Stomach (tissue), 8 donors: ENCODE measurements at regions not wholly inside any gene's neighbourhood (a gene's known extent, or its start where the extent isn't known, plus 50 kb on each side); places are given as distances from the start of the nearest gene placed in this dataset.

Experiments used
- DNase-seq, 2 donors: peaks; one replicate each; pipeline versions ENCODE4 v3.0.0 to v3.0.0-alpha.2; 2013 to 2019
- H3K27ac ChIP-seq, 5 donors: fragments of 200-600 bp in 4 of 5; sonication (generic) in 4 of 5; one replicate each; pipeline ENCODE4 v1.5.1; 2013 to 2019; ENCODE audit warnings: mild to moderate bottlenecking in 1 of 5, moderate library complexity in 1 of 5
- H3K27me3 ChIP-seq, 3 donors: fragments of 200-600 bp; sonication (generic); one replicate each; pipeline ENCODE4 v1.5.1; 2017 to 2019; ENCODE audit warnings: mixed run types in 1 of 3
- H3K36me3 ChIP-seq, 4 donors: fragments of 200-600 bp; sonication (generic); 1 replicate in 3 of 4; 2 replicates in 1 of 4; pipeline ENCODE4 v1.5.1; 2016 to 2019
- H3K4me1 ChIP-seq, 4 donors: fragments of 200-600 bp; sonication (generic); one replicate each; pipeline ENCODE4 v1.5.1; 2016 to 2019
- H3K4me3 ChIP-seq, 4 donors: fragments of 200-600 bp; sonication (generic) in 3 of 4; one replicate each; pipeline ENCODE4 v1.5.1; 2016 to 2019; ENCODE audit warnings: mild to moderate bottlenecking in 1 of 4
- H3K9me3 ChIP-seq, 4 donors: fragments of 200-600 bp; sonication (generic); one replicate each; pipeline ENCODE4 v1.5.1; 2016 to 2019
- EP300 ChIP-seq: sonication (generic); formaldehyde crosslinking; IDR thresholded peaks from one replicate; pipeline ENCODE4 v1.6.1; 2017; ENCODE audit warnings: antibody characterized with exemption
- POLR2A ChIP-seq, 4 donors: fragments of 450-650 bp; IDR thresholded peaks; one replicate each; pipeline ENCODE4 v1.6.1; 2016; ENCODE audit warnings: antibody characterized with exemption in 4 of 4, control low read depth in 2 of 4, mild to moderate bottlenecking in 1 of 4, moderate library complexity in 1 of 4
- POLR2AphosphoS5 ChIP-seq, 3 donors: sonication (generic); formaldehyde crosslinking; IDR thresholded peaks; one replicate each; pipeline ENCODE4 v1.6.1; 2016; ENCODE audit warnings: antibody characterized with exemption in 3 of 3
- WGBS, 5 donors: extraction: QIAGEN DNeasy Blood & Tissue Kit in 3 of 5; methylation state at CpG; one replicate each; pipeline versions ENCODE4 v1.1.5 to v1.1.7; 2013 to 2018; 5-methylcytosine and 5-hydroxymethylcytosine counted together
- intact Hi-C: fragments of 100-400 bp; cut with DNase I; formaldehyde crosslinking; loops from one replicate; pipeline ENCODE4 v1.15.1; 2023; ENCODE audit warnings: low total_unique reads
- TF ChIP-seq, protein P1 (sequence below), 7 experiments: fragments of 450-650 bp in 4 of 7; fragments of 200-600 bp in 3 of 7; sonication (generic) in 3 of 7; IDR thresholded peaks; one replicate each; pipeline ENCODE4 v1.5.1; 2016 to 2019; ENCODE audit warnings: antibody characterized with exemption in 7 of 7, control low read depth in 2 of 7, mild to moderate bottlenecking in 1 of 7
- donor health status: healthy with polysubstance abuse.
- donor health status: Bipolar disorder and iron deficiency.
- donor health status: healthy.

DNA sequence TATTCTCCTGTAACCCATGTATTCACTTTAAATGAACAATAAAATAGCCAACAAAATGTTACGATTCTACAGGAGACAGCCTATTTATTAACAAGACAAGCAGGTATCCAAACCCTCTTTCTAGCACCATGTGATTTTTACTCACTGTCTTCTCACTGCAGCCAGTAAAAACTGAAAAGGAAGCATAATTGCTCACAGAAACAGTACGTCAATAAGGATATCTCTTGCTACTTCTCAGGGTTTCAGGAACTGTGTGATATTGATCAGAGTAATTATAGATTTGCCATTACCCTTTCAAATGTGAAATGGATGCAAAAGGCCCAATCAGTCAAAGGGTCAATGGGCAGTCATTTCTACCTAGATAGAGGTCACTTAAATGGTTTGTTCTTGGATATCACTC is 1473.8 kb upstream of the DDX18 start:
- Histone ChIP-seq H3K4me1 (no peaks in the 10 kb centered on the region), H3K27me3 (no peaks in the 10 kb centered on the region), H3K36me3 (no peaks in the 10 kb centered on the region), H3K9me3 (peaks cover 0 to 5% (median 2%) of the 10 kb centered on the region in 4 donors), H3K27ac (no peak overlapping the region), H3K4me3 (no peak overlapping the region)
- intact Hi-C loops, result no loop called here
- WGBS, 5 donors, result 63 to 83% (median 79%) methylated on average over 2 of the region's 2 CpGs
- no peak for TF ChIP-seq POLR2AphosphoS5 (IDR thresholded peaks at IDR 0.05)
- no peak for TF ChIP-seq POLR2A (IDR thresholded peaks at IDR 0.05)
- no peak for TF ChIP-seq EP300
- TF ChIP-seq, protein P1, sequence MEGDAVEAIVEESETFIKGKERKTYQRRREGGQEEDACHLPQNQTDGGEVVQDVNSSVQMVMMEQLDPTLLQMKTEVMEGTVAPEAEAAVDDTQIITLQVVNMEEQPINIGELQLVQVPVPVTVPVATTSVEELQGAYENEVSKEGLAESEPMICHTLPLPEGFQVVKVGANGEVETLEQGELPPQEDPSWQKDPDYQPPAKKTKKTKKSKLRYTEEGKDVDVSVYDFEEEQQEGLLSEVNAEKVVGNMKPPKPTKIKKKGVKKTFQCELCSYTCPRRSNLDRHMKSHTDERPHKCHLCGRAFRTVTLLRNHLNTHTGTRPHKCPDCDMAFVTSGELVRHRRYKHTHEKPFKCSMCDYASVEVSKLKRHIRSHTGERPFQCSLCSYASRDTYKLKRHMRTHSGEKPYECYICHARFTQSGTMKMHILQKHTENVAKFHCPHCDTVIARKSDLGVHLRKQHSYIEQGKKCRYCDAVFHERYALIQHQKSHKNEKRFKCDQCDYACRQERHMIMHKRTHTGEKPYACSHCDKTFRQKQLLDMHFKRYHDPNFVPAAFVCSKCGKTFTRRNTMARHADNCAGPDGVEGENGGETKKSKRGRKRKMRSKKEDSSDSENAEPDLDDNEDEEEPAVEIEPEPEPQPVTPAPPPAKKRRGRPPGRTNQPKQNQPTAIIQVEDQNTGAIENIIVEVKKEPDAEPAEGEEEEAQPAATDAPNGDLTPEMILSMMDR (IDR thresholded peaks at IDR 0.05), result no peak
- DNase-seq, result no peak

DNA sequence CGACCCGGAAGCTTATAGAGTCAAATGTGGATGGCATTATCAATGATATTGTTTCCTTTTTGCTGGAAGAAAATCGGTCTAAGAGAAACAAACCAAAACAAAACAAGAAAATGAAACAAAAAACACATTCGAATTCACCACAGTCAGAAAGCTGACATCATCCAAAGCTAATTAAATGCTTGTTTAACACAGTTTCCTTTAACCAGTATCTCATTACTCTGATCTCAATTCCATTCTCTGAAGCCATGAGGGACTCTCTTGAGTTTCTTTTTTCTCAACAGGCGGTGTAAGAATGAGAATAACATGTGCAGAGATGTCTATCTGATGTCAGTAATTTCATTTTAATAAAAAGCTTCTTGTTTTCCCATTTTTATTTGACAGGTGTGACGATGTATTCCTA is 1448.3 kb upstream of the DDX18 start:
- Histone ChIP-seq H3K9me3 (peaks cover 0 to 14% (median 0%) of the 10 kb centered on the region in 4 donors), H3K4me3 (no peak overlapping the region), H3K27ac (no peak overlapping the region), H3K4me1 (no peaks in the 10 kb centered on the region), H3K36me3 (no peaks in the 10 kb centered on the region), H3K27me3 (no peaks in the 10 kb centered on the region)
- TF ChIP-seq, protein P1 (IDR thresholded peaks at IDR 0.05), result no peak
- no peak for TF ChIP-seq POLR2AphosphoS5 (IDR thresholded peaks at IDR 0.05)
- no peak for TF ChIP-seq POLR2A (IDR thresholded peaks at IDR 0.05)
- TF ChIP-seq EP300, result no peak
- intact Hi-C loops, result no loop called here
- no peak for DNase-seq
- 67 to 74% (median 73%) methylated on average over 6 of the region's 6 CpGs for WGBS, 5 donors

DNA sequence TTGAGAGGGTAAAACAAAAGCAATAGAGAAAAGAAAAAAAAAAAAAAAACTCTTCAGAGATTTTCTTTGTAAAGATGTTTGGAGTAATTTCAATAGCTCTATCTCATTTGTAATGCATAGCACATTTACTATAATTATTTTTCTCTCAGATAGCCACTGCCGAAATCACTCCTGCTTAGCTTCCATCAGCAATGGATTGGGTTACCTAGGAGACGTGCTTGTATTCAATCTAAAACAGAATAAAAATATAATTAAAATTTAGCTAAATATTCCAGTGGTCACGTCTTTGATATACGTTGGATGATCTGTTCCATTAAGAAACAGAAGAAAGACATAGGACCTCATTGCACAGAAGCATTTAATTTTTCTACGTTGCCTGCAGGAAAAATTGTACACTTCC is 1435.7 kb upstream of the DDX18 start:
- no peaks in the 10 kb centered on the region for H3K27me3 ChIP-seq
- no peaks in the 10 kb centered on the region for H3K4me1 ChIP-seq
- no peaks in the 10 kb centered on the region for H3K36me3 ChIP-seq
- intact Hi-C loops, result no loop called here
- TF ChIP-seq POLR2AphosphoS5 (IDR thresholded peaks at IDR 0.05), result no peak
- TF ChIP-seq EP300, result no peak
- TF ChIP-seq, protein P1 (IDR thresholded peaks at IDR 0.05), result no peak
- no peak for TF ChIP-seq POLR2A (IDR thresholded peaks at IDR 0.05)
- DNase-seq, result no peak
- no peak overlapping the region for H3K27ac ChIP-seq
- H3K4me3 ChIP-seq, result no peak overlapping the region
- WGBS, 5 donors, result 77 to 87% (median 86%) methylated on average over 5 of the region's 5 CpGs
- H3K9me3 ChIP-seq, result peaks cover 0 to 11% (median 0%) of the 10 kb centered on the region in 4 donors

DNA sequence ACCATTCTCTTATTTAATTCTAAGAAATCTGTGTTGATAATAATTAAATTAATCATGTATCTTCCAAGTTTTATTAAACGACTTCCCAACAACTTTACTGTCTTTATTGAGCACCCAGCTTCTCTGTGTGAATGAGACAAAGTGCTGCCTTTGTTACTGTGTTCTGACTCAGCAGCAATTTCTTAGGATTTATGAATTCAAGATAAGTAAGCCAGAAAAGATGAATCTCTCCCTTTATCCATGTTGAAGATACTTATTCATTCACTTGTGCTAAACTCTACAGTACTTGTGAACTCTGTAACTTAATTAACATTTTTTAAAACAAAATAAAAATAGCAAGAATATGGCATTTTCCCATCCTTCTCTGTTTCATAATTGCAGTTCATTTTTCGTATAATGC is 1403.3 kb upstream of the DDX18 start:
- TF ChIP-seq POLR2AphosphoS5 (IDR thresholded peaks at IDR 0.05) (no peak), POLR2A (IDR thresholded peaks at IDR 0.05) (no peak), EP300 (no peak)
- TF ChIP-seq, protein P1 (IDR thresholded peaks at IDR 0.05), result no peak
- H3K4me3 ChIP-seq, result no peak overlapping the region
- no peaks in the 10 kb centered on the region for H3K27me3 ChIP-seq
- WGBS, 5 donors, result 42 to 64% (median 56%) methylated on average over 2 of the region's 2 CpGs
- H3K27ac ChIP-seq, result no peak overlapping the region
- intact Hi-C loops, result no loop called here
- H3K9me3 ChIP-seq, result peaks cover 0 to 36% (median 14%) of the 10 kb centered on the region in 4 donors
- H3K36me3 ChIP-seq, result no peaks in the 10 kb centered on the region
- H3K4me1 ChIP-seq, result no peaks in the 10 kb centered on the region
- peak in 1 of 2 donors; percentile 5 for DNase-seq
